SK-N-SH (cell line): ENCODE measurements at regions not wholly inside any gene's neighbourhood (a gene's known extent, or its start where the extent isn't known, plus 50 kb on each side); places are given as distances from the start of the nearest gene placed in this dataset.

Experiments
- CTCF ChIA-PET: fragments of 300-600, 350-600 bp; formaldehyde crosslinking; extraction: SDS; loops from one replicate; lab custom pipeline; 2021; lab: Yijun Ruan, JAX
- POLR2A ChIA-PET: fragments of 350-600 bp; sonication (Branson Sonifier 250); formaldehyde crosslinking; extraction: SDS; loops from one replicate; lab custom pipeline; 2020; ENCODE audit warnings: antibody characterized with exemption, inconsistent platforms; lab: Yijun Ruan, JAX
- DNase-seq: peaks from one replicate; pipeline ENCODE4 v3.0.0; 2012
- H2AFZ ChIP-seq: fragments of 200-600 bp; sonication (generic); 2 replicates; pipeline ENCODE4 v1.8.1; 2016; ENCODE audit warnings: antibody characterized with exemption, mild to moderate bottlenecking, low read depth
- H3F3A ChIP-seq: fragments of 200-600 bp; sonication (generic); replicated peaks from 2 replicates; pipeline ENCODE3; 2016; ENCODE audit warnings: antibody characterized with exemption, mild to moderate bottlenecking; ENCODE audit not compliant: insufficient read depth
- H3K27ac ChIP-seq, 2 experiments: fragments of 200-500 bp in 1 of 2; fragments of 200-600 bp in 1 of 2; sonication (Bioruptor generic) in 1 of 2; sonication (generic), shearing (Covaris generic) in 1 of 2; 2 replicates each; pipeline versions ENCODE4 v1.5.1 to v1.6.1; 2014 to 2016; ENCODE audit warnings: low read depth in 2 of 2, inconsistent platforms in 1 of 2, low read length in 1 of 2, mild to moderate bottlenecking in 1 of 2, mixed read lengths in 1 of 2
- H3K27me3 ChIP-seq: fragments of 200-600 bp; sonication (generic), shearing (Covaris generic); 2 replicates; pipeline ENCODE4 v1.6.1; 2016; ENCODE audit warnings: mixed run types; ENCODE audit not compliant: insufficient read depth
- H3K36me3 ChIP-seq, 2 experiments: fragments of 200-500 bp in 1 of 2; fragments of 200-600 bp in 1 of 2; sonication (Bioruptor generic) in 1 of 2; sonication (generic) in 1 of 2; replicated peaks in 1 of 2; 2 replicates each; pipeline versions ENCODE3 to v1.5.1; 2014 to 2016; ENCODE audit warnings: low read length in 1 of 2, mild to moderate bottlenecking in 1 of 2; ENCODE audit not compliant: insufficient read depth in 2 of 2, control insufficient read depth in 1 of 2
- H3K4me1 ChIP-seq, 2 experiments: fragments of 200-500 bp in 1 of 2; fragments of 200-600 bp in 1 of 2; sonication (Bioruptor generic) in 1 of 2; sonication (generic), shearing (Covaris generic) in 1 of 2; 2 replicates each; pipeline versions ENCODE4 v1.5.1 to v1.6.1; 2014 to 2016; ENCODE audit warnings: low read depth in 1 of 2, low read length in 1 of 2, mixed run types in 1 of 2; ENCODE audit not compliant: insufficient read depth in 2 of 2, control insufficient read depth in 1 of 2
- H3K4me2 ChIP-seq: fragments of 200-600 bp; sonication (generic), shearing (Covaris generic); 2 replicates; pipeline ENCODE4 v1.6.1; 2017; ENCODE audit warnings: mixed run types
- H3K4me3 ChIP-seq, 2 experiments: fragments of 200-500 bp in 1 of 2; fragments of 200-600 bp in 1 of 2; sonication (Bioruptor generic) in 1 of 2; sonication (generic), shearing (Covaris generic) in 1 of 2; 2 replicates each; pipeline versions ENCODE4 v1.5.1 to v1.8.1; 2014 to 2016; ENCODE audit warnings: low read depth in 2 of 2, inconsistent platforms in 1 of 2, low read length in 1 of 2, mild to moderate bottlenecking in 1 of 2, mixed read lengths in 1 of 2, moderate library complexity in 1 of 2
- H3K79me2 ChIP-seq: fragments of 200-600 bp; sonication (generic); 2 replicates; pipeline ENCODE4 v1.8.1; 2017; ENCODE audit warnings: mild to moderate bottlenecking; ENCODE audit not compliant: insufficient read depth
- H3K9ac ChIP-seq: fragments of 200-600 bp; sonication (generic); 2 replicates; pipeline ENCODE4 v1.6.1; 2017; ENCODE audit warnings: mixed run types
- H3K9me2 ChIP-seq: fragments of 200-600 bp; sonication (generic); 2 replicates; pipeline ENCODE4 v1.6.1; 2017; ENCODE audit warnings: mixed run types
- H3K9me3 ChIP-seq: fragments of 200-600 bp; sonication (generic); 2 replicates; pipeline ENCODE4 v1.6.1; 2017; ENCODE audit warnings: mixed run types, mild to moderate bottlenecking, moderate library complexity
- H4K20me1 ChIP-seq: fragments of 200-600 bp; sonication (generic); 2 replicates; pipeline ENCODE4 v1.6.1; 2017; ENCODE audit warnings: mild to moderate bottlenecking, mixed run types; ENCODE audit not compliant: insufficient read depth
- CHD2 ChIP-seq: fragments of 150-350 bp; IDR thresholded peaks from 2 replicates; pipeline ENCODE4 v1.6.1; 2018; ENCODE audit warnings: low read length; ENCODE audit not compliant: partially characterized antibody
- EZH2phosphoT487 ChIP-seq: fragments of 200-600 bp; sonication (generic); IDR thresholded peaks from 2 replicates; pipeline ENCODE4 v1.6.1; 2017; ENCODE audit warnings: low read depth, mixed run types, mild to moderate bottlenecking, antibody characterized with exemption, moderate library complexity, borderline replicate concordance
- FOSL2 ChIP-seq: IDR thresholded peaks from 2 replicates; pipeline ENCODE4 v1.4.0; 2012; ENCODE audit warnings: low read depth, mild to moderate bottlenecking, moderate library complexity, borderline replicate concordance
- FOXJ3 ChIP-seq: sonication (generic); formaldehyde crosslinking; IDR thresholded peaks from 2 replicates; pipeline ENCODE4 v1.5.1; 2020; ENCODE audit warnings: mild to moderate bottlenecking, missing genetic modification reagents
- GATA2 ChIP-seq: sonication (generic); formaldehyde crosslinking; IDR thresholded peaks from 2 replicates; pipeline ENCODE4 v1.5.0; 2020; ENCODE audit warnings: mild to moderate bottlenecking, missing genetic modification reagents
- JUND ChIP-seq: IDR thresholded peaks from 2 replicates; pipeline ENCODE4 v1.4.0; 2012
- MEF2A ChIP-seq: IDR thresholded peaks from 2 replicates; pipeline ENCODE4 v1.4.0; 2012; ENCODE audit warnings: low read depth, borderline replicate concordance
- MXI1 ChIP-seq: IDR thresholded peaks from 2 replicates; pipeline ENCODE4 v1.6.1; 2012; ENCODE audit warnings: mild to moderate bottlenecking, low read depth, low read length, improper control_type of control experiment
- NFIC ChIP-seq: IDR thresholded peaks from 2 replicates; pipeline ENCODE4 v1.4.0; 2012; ENCODE audit warnings: borderline replicate concordance
- NRF1 ChIP-seq: IDR thresholded peaks from 2 replicates; pipeline ENCODE4 v1.6.1; 2012; ENCODE audit warnings: low read depth, mild to moderate bottlenecking, low read length
- RFX5 ChIP-seq: IDR thresholded peaks from 2 replicates; pipeline ENCODE4 v1.6.1; 2012; ENCODE audit warnings: mild to moderate bottlenecking, improper control_type of control experiment, low read length
- SIN3A ChIP-seq: IDR thresholded peaks from 2 replicates; pipeline ENCODE4 v1.6.1; 2012; ENCODE audit warnings: low read depth, mild to moderate bottlenecking, low read length, moderate library complexity, borderline replicate concordance
- TAF1 ChIP-seq: IDR thresholded peaks from 2 replicates; pipeline ENCODE4 v1.6.1; 2012; ENCODE audit warnings: low read depth, mild to moderate bottlenecking, low read length, moderate library complexity, borderline replicate concordance
- TEAD4 ChIP-seq: IDR thresholded peaks from 2 replicates; pipeline ENCODE4 v1.4.0; 2012; ENCODE audit warnings: mild to moderate bottlenecking, borderline replicate concordance; ENCODE audit not compliant: insufficient read depth
- WGBS: methylation state at CpG from one replicate; pipeline ENCODE4 v1.1.6; 2017; ENCODE audit warnings: low lambda C conversion rate; 5-methylcytosine and 5-hydroxymethylcytosine counted together
- TF ChIP-seq, protein P1 (sequence below): fragments of 200-600 bp; sonication (generic); IDR thresholded peaks from 2 replicates; pipeline ENCODE4 v1.6.1; 2017; ENCODE audit warnings: antibody characterized with exemption, mild to moderate bottlenecking, moderate library complexity
- TF ChIP-seq, protein P2 (sequence below): IDR thresholded peaks from 2 replicates; pipeline ENCODE4 v1.4.0; 2012; ENCODE audit warnings: low read depth
- TF ChIP-seq, protein P3 (sequence below): fragments of 150-350 bp; IDR thresholded peaks from 2 replicates; pipeline ENCODE4 v1.6.1; 2017; ENCODE audit warnings: antibody characterized with exemption, low read length, low read depth, borderline replicate concordance
- TF ChIP-seq, protein P4 (sequence below): IDR thresholded peaks from 2 replicates; pipeline ENCODE4; 2012
- TF ChIP-seq, protein P5 (sequence below): IDR thresholded peaks from 2 replicates; pipeline ENCODE4 v1.6.1; 2012; ENCODE audit warnings: mild to moderate bottlenecking, low read depth, low read length, moderate library complexity
- TF ChIP-seq, protein P6 (sequence below): IDR thresholded peaks from 2 replicates; pipeline ENCODE4 v1.4.0; 2012; ENCODE audit warnings: low read depth, borderline replicate concordance

DNA sequence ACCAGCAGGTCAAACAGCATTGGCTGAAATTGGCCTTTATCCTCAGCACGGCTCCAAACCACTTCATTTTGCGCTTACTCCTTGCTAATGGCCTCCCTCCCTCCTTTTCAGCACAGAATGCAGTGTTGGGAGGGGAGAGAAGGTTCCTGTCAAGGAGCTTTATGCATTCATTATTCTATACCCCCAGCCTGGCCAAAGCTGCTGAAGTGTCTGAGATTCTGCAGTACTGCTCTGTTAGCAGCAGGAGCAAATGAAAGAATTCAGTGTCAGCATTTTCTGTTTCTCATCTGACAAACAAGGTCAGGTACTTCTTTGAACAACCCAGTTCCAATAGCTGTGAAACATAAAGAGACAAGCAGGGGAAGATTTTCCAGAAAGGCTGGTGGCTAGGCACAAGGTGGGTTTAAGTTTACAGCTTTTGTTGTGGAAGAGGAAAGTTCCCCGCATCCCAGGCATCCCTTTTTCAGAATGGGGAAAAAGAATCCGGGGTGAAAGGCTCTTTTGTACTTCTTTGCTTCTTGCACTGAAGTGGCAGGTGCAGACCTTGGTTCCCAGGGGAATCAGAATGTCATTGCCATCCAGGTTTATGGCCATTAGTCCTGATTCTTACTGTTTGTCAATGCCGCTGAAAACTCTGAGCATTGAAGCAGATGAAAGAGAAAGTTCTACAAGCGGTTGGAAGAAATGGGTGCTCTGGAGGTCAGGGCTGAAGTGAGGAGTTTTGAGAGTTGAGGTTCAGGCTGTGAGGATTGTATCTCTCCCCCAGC, 109.3 kb upstream of the APC start:
- H3K36me3 ChIP-seq: no peaks in the 10 kb centered on the region
- no peak overlapping the region for H2AFZ ChIP-seq
- no peaks in the 10 kb centered on the region for H3F3A ChIP-seq
- ChIA-PET POLR2A (no interaction called here), CTCF (no interaction called here)
- WGBS: 50% methylated on average over 6 of the region's 6 CpGs
- no peak for DNase-seq
- peaks cover 0 to 12% of the 10 kb centered on the region in 2 experiments; a peak in 2 of 4 replicates for H3K4me1 ChIP-seq
- no peak overlapping the region for H3K4me2 ChIP-seq
- H3K27me3 ChIP-seq: no peaks in the 10 kb centered on the region
- no peak overlapping the region for H3K27ac ChIP-seq
- TF ChIP-seq FOXJ3 (CRISPR knock-in tag) (no peak), MEF2A (no peak), SIN3A (no peak), TAF1 (no peak), CHD2 (no peak), MXI1 (no peak), NRF1 (no peak), RFX5 (no peak), TEAD4 (no peak), JUND (no peak), GATA2 (CRISPR knock-in tag) (no peak), EZH2phosphoT487 (no peak), NFIC (no peak), FOSL2 (no peak)
- TF ChIP-seq, protein P1, sequence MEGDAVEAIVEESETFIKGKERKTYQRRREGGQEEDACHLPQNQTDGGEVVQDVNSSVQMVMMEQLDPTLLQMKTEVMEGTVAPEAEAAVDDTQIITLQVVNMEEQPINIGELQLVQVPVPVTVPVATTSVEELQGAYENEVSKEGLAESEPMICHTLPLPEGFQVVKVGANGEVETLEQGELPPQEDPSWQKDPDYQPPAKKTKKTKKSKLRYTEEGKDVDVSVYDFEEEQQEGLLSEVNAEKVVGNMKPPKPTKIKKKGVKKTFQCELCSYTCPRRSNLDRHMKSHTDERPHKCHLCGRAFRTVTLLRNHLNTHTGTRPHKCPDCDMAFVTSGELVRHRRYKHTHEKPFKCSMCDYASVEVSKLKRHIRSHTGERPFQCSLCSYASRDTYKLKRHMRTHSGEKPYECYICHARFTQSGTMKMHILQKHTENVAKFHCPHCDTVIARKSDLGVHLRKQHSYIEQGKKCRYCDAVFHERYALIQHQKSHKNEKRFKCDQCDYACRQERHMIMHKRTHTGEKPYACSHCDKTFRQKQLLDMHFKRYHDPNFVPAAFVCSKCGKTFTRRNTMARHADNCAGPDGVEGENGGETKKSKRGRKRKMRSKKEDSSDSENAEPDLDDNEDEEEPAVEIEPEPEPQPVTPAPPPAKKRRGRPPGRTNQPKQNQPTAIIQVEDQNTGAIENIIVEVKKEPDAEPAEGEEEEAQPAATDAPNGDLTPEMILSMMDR: no peak
- TF ChIP-seq, protein P2, sequence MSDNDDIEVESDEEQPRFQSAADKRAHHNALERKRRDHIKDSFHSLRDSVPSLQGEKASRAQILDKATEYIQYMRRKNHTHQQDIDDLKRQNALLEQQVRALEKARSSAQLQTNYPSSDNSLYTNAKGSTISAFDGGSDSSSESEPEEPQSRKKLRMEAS: no peak
- TF ChIP-seq, protein P3, sequence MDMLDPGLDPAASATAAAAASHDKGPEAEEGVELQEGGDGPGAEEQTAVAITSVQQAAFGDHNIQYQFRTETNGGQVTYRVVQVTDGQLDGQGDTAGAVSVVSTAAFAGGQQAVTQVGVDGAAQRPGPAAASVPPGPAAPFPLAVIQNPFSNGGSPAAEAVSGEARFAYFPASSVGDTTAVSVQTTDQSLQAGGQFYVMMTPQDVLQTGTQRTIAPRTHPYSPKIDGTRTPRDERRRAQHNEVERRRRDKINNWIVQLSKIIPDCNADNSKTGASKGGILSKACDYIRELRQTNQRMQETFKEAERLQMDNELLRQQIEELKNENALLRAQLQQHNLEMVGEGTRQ: no peak
- TF ChIP-seq, protein P4, sequence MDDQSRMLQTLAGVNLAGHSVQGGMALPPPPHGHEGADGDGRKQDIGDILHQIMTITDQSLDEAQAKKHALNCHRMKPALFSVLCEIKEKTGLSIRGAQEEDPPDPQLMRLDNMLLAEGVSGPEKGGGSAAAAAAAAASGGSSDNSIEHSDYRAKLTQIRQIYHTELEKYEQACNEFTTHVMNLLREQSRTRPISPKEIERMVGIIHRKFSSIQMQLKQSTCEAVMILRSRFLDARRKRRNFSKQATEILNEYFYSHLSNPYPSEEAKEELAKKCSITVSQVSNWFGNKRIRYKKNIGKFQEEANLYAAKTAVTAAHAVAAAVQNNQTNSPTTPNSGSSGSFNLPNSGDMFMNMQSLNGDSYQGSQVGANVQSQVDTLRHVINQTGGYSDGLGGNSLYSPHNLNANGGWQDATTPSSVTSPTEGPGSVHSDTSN: no peak
- TF ChIP-seq, protein P5, sequence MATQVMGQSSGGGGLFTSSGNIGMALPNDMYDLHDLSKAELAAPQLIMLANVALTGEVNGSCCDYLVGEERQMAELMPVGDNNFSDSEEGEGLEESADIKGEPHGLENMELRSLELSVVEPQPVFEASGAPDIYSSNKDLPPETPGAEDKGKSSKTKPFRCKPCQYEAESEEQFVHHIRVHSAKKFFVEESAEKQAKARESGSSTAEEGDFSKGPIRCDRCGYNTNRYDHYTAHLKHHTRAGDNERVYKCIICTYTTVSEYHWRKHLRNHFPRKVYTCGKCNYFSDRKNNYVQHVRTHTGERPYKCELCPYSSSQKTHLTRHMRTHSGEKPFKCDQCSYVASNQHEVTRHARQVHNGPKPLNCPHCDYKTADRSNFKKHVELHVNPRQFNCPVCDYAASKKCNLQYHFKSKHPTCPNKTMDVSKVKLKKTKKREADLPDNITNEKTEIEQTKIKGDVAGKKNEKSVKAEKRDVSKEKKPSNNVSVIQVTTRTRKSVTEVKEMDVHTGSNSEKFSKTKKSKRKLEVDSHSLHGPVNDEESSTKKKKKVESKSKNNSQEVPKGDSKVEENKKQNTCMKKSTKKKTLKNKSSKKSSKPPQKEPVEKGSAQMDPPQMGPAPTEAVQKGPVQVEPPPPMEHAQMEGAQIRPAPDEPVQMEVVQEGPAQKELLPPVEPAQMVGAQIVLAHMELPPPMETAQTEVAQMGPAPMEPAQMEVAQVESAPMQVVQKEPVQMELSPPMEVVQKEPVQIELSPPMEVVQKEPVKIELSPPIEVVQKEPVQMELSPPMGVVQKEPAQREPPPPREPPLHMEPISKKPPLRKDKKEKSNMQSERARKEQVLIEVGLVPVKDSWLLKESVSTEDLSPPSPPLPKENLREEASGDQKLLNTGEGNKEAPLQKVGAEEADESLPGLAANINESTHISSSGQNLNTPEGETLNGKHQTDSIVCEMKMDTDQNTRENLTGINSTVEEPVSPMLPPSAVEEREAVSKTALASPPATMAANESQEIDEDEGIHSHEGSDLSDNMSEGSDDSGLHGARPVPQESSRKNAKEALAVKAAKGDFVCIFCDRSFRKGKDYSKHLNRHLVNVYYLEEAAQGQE: no peak
- TF ChIP-seq, protein P6, sequence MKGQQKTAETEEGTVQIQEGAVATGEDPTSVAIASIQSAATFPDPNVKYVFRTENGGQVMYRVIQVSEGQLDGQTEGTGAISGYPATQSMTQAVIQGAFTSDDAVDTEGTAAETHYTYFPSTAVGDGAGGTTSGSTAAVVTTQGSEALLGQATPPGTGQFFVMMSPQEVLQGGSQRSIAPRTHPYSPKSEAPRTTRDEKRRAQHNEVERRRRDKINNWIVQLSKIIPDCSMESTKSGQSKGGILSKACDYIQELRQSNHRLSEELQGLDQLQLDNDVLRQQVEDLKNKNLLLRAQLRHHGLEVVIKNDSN: no peak
- H3K9me2 ChIP-seq: no peaks in the 10 kb centered on the region
- H3K4me3 ChIP-seq: no peak overlapping the region
- H4K20me1 ChIP-seq: no peaks in the 10 kb centered on the region
- H3K79me2 ChIP-seq: no peaks in the 10 kb centered on the region
- H3K9me3 ChIP-seq: no peaks in the 10 kb centered on the region
- H3K9ac ChIP-seq: no peak overlapping the region
